Caco-2 (cell line): ENCODE measurements at regions not wholly inside any gene's neighbourhood (a gene's known extent, or its start where the extent isn't known, plus 50 kb on each side); places are given as distances from the start of the nearest gene placed in this dataset.

Experiments
- BruUV-seq: library from RNA; stranded (reverse); fragments of 400-500 nt; replicated peaks from 2 replicates; lab custom pipeline; 2021; lab: Mats Ljungman, UMichigan
- CTCF ChIA-PET: fragments of 300-600 bp; sonication (Branson Sonifier 250); formaldehyde crosslinking; loops from one replicate; lab custom pipeline; 2022; ENCODE audit warnings: antibody characterized with exemption; lab: Charles Lee
- POLR2A ChIA-PET: fragments of 300-600 bp; sonication (Branson Sonifier 250); formaldehyde crosslinking; loops from one replicate; lab custom pipeline; 2022; ENCODE audit warnings: antibody characterized with exemption; lab: Charles Lee
- DNase-seq, 2 experiments: peaks; one replicate each; pipeline versions ENCODE4 v3.0.0 to v3.0.0-alpha.2; 2020 to 2022
- H3K27me3 ChIP-seq: replicated peaks from 2 replicates; pipeline ENCODE4 v1.6.0; 2011; ENCODE audit warnings: low read length; ENCODE audit not compliant: control insufficient read depth, insufficient read depth
- H3K36me3 ChIP-seq: 2 replicates; pipeline ENCODE4 v1.5.1; 2011; ENCODE audit warnings: low read length; ENCODE audit not compliant: control insufficient read depth, insufficient read depth
- H3K4me1 ChIP-seq: fragments of 250-450 bp; sonication (Bioruptor Pico); 2 replicates; pipeline ENCODE4 v1.5.1; 2020; ENCODE audit warnings: mild to moderate bottlenecking
- H3K4me3 ChIP-seq: 2 replicates; pipeline ENCODE4 v1.5.1; 2011; ENCODE audit warnings: low read depth, mild to moderate bottlenecking, control low read depth, low read length
- H3K9me3 ChIP-seq: fragments of 250-450 bp; sonication (Bioruptor Pico); 2 replicates; pipeline ENCODE4 v1.5.1; 2020; ENCODE audit warnings: mild to moderate bottlenecking, moderate library complexity
- H3K27ac Mint-ChIP-seq: one replicate; pipeline ENCODE4 v1.8.0; 2022; ENCODE audit warnings: mixed read lengths; ENCODE audit not compliant: unreplicated experiment
- H3K27me3 Mint-ChIP-seq: one replicate; pipeline ENCODE4 v1.8.0; 2022; ENCODE audit warnings: mixed read lengths; ENCODE audit not compliant: insufficient read depth, unreplicated experiment
- H3K36me3 Mint-ChIP-seq: one replicate; pipeline ENCODE4 v1.8.0; 2022; ENCODE audit warnings: mild to moderate bottlenecking, mixed read lengths; ENCODE audit not compliant: insufficient read depth, unreplicated experiment
- H3K4me1 Mint-ChIP-seq: one replicate; pipeline ENCODE4 v1.8.0; 2022; ENCODE audit warnings: low read depth, mixed read lengths; ENCODE audit not compliant: unreplicated experiment
- H3K4me3 Mint-ChIP-seq: one replicate; pipeline ENCODE4 v1.8.0; 2022; ENCODE audit warnings: mild to moderate bottlenecking, moderate library complexity, mixed read lengths; ENCODE audit not compliant: unreplicated experiment
- H3K9me3 Mint-ChIP-seq: one replicate; pipeline ENCODE4 v1.8.0; 2022; ENCODE audit warnings: mixed read lengths; ENCODE audit not compliant: unreplicated experiment
- CTCF ChIP-seq, 2 experiments: fragments of 200-600 bp in 1 of 2; IDR thresholded peaks; 1 replicate in 1 of 2; 2 replicates in 1 of 2; pipeline versions ENCODE4 v1.5.1 to v1.8.0; 2011 to 2022; ENCODE audit warnings: antibody characterized with exemption in 1 of 2, control low read depth in 1 of 2, inconsistent platforms in 1 of 2, low read depth in 1 of 2, low read length in 1 of 2, mild to moderate bottlenecking in 1 of 2, moderate library complexity in 1 of 2; ENCODE audit not compliant: insufficient read depth in 1 of 2, severe bottlenecking in 1 of 2, unreplicated experiment in 1 of 2
- intact Hi-C: fragments of 100-400 bp; cut with micrococcal nuclease; formaldehyde crosslinking; loops from one replicate; pipeline ENCODE4 v1.10.0; 2022; ENCODE audit not compliant: unreplicated experiment

GRCh38 chr18:22689712-22690111 lies 243.4 kb upstream of the RBBP8 start:
- no peaks in the 10 kb centered on the region for H3K9me3 Mint-ChIP-seq
- no peaks in the 10 kb centered on the region for H3K27me3 Mint-ChIP-seq
- BruUV-seq: no TSS peak
- H3K4me3 ChIP-seq: no peak overlapping the region
- DNase-seq: no peak
- ChIA-PET POLR2A (no interaction called here), CTCF (no interaction called here)
- peaks cover 22% of the 10 kb centered on the region for H3K9me3 ChIP-seq
- H3K27ac Mint-ChIP-seq: no peak overlapping the region
- H3K27me3 ChIP-seq: no peaks in the 10 kb centered on the region
- TF ChIP-seq CTCF (IDR thresholded peaks at IDR 0.05; ENCODE audit: insufficient read depth in 1 of 2, low read depth in 1 of 2, low read length in 1 of 2, severe bottlenecking in 1 of 2, unreplicated experiment in 1 of 2): no peak
- no peaks in the 10 kb centered on the region for H3K36me3 Mint-ChIP-seq
- H3K4me1 ChIP-seq: peaks cover 14% of the 10 kb centered on the region
- H3K36me3 ChIP-seq: no peaks in the 10 kb centered on the region
- H3K4me3 Mint-ChIP-seq: no peak overlapping the region
- H3K4me1 Mint-ChIP-seq: no peaks in the 10 kb centered on the region
- intact Hi-C loops: no loop called here

GRCh38 chr18:22690556-22690955 lies 242.6 kb upstream of the RBBP8 start:
- no peak overlapping the region for H3K4me3 ChIP-seq
- Mint-ChIP-seq H3K27ac (no peak overlapping the region), H3K36me3 (no peaks in the 10 kb centered on the region), H3K4me3 (no peak overlapping the region), H3K4me1 (no peaks in the 10 kb centered on the region), H3K9me3 (no peaks in the 10 kb centered on the region), H3K27me3 (no peaks in the 10 kb centered on the region)
- ChIA-PET CTCF (no interaction called here), POLR2A (no interaction called here)
- intact Hi-C loops: no loop called here
- H3K9me3 ChIP-seq: peaks cover 22% of the 10 kb centered on the region
- H3K4me1 ChIP-seq: peaks cover 14% of the 10 kb centered on the region
- H3K36me3 ChIP-seq: no peaks in the 10 kb centered on the region
- H3K27me3 ChIP-seq: no peaks in the 10 kb centered on the region
- no peak for TF ChIP-seq CTCF (IDR thresholded peaks at IDR 0.05; ENCODE audit: insufficient read depth in 1 of 2, low read depth in 1 of 2, low read length in 1 of 2, severe bottlenecking in 1 of 2, unreplicated experiment in 1 of 2)
- DNase-seq: no peak
- no TSS peak for BruUV-seq

- ChIA-PET POLR2A (no interaction called here), CTCF (no interaction called here)
- H3K36me3 Mint-ChIP-seq: no peaks in the 10 kb centered on the region
- no TSS peak for BruUV-seq
- peaks cover 14% of the 10 kb centered on the region for H3K4me1 ChIP-seq
- H3K4me1 Mint-ChIP-seq: no peaks in the 10 kb centered on the region
- no peak overlapping the region for H3K27ac Mint-ChIP-seq
- no peaks in the 10 kb centered on the region for H3K36me3 ChIP-seq
- H3K9me3 ChIP-seq: peaks cover 16% of the 10 kb centered on the region
- H3K4me3 Mint-ChIP-seq: no peak overlapping the region
- TF ChIP-seq CTCF (IDR thresholded peaks at IDR 0.05; ENCODE audit: insufficient read depth in 1 of 2, low read depth in 1 of 2, low read length in 1 of 2, severe bottlenecking in 1 of 2, unreplicated experiment in 1 of 2): no peak
- H3K4me3 ChIP-seq: no peak overlapping the region
- H3K9me3 Mint-ChIP-seq: no peaks in the 10 kb centered on the region
- intact Hi-C loops: no loop called here
- no peak for DNase-seq
- no peaks in the 10 kb centered on the region for H3K27me3 ChIP-seq
- H3K27me3 Mint-ChIP-seq: no peaks in the 10 kb centered on the region
Observed at GRCh38 chr18:22691946-22692710, 241.0 kb upstream of the RBBP8 start.
